Thymus (tissue), 11 donors: ENCODE measurements at regions not wholly inside any gene's neighbourhood (a gene's known extent, or its start where the extent isn't known, plus 50 kb on each side); places are given as distances from the start of the nearest gene placed in this dataset.

Experiments used
- DNase-seq, 9 donors: peaks; one replicate each; pipeline ENCODE4 v3.0.0-alpha.2; 2013; ENCODE audit warnings: low spot score in 9 of 9, low read depth in 6 of 9, missing footprints in 1 of 9
- H3K27ac ChIP-seq, 2 donors: one replicate each; pipeline ENCODE4 v1.5.1; 2013; ENCODE audit warnings: control low read depth in 1 of 2, low read depth in 1 of 2, low read length in 1 of 2, mild to moderate bottlenecking in 1 of 2, moderate library complexity in 1 of 2
- H3K27me3 ChIP-seq, 2 donors: one replicate each; pipeline ENCODE4 v1.5.1; 2013; ENCODE audit warnings: low read length in 1 of 2; ENCODE audit not compliant: control insufficient read depth in 2 of 2, insufficient read depth in 1 of 2
- H3K36me3 ChIP-seq, 2 donors: one replicate each; pipeline ENCODE4 v1.5.1; 2013; ENCODE audit warnings: low read length in 1 of 2, mild to moderate bottlenecking in 1 of 2, moderate library complexity in 1 of 2; ENCODE audit not compliant: control insufficient read depth in 2 of 2, insufficient read depth in 2 of 2
- H3K4me1 ChIP-seq, 2 donors: one replicate each; pipeline ENCODE4 v1.5.1; 2013; ENCODE audit warnings: low read length in 2 of 2; ENCODE audit not compliant: control insufficient read depth in 2 of 2, insufficient read depth in 2 of 2
- H3K4me3 ChIP-seq, 2 donors: one replicate each; pipeline ENCODE4 v1.5.1; 2013; ENCODE audit warnings: low read length in 2 of 2, control low read depth in 1 of 2, mild to moderate bottlenecking in 1 of 2
- H3K9me3 ChIP-seq, 2 donors: one replicate each; pipeline ENCODE4 v1.5.1; 2013; ENCODE audit warnings: low read length in 1 of 2, mild to moderate bottlenecking in 1 of 2; ENCODE audit not compliant: control insufficient read depth in 2 of 2, insufficient read depth in 1 of 2
- WGBS: extraction: QIAGEN DNeasy Blood & Tissue Kit; methylation state at CpG from one replicate; pipeline ENCODE4 v1.1.7; 2013; 5-methylcytosine and 5-hydroxymethylcytosine counted together
- donor health status: healthy.

DNA sequence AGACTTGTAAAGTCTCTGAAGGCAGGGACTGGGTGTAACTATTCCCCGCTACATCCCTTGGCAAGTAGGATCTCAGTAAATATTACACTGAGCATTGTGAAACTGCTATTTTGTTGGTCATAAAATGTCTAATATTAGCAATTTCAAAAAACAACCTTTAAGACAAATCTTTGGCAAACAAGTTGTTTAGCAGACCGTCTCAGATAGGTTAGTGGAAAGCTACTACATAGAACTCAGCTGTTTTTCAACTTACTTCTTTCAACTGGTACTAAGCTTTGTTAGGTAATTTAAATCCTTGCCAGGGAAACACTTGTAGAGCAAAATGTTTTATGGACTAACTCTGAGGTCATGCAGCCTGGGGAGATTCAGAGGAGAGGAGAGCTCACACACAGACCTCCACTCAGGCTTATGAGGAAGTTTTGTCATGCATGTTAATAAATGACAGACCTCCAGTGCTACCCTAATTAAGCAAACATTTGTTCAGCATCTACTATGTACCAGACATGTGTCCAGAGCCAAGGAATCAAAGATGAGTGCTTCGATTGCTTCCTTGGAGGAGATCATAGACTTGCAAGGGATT lies 61.6 kb upstream of the STAC start:
- no peak overlapping the region for H3K4me3 ChIP-seq
- no peak for DNase-seq
- no peak overlapping the region for H3K27ac ChIP-seq
- 98% methylated on average over 3 of the region's 3 CpGs for WGBS
- H3K27me3 ChIP-seq: no peaks in the 10 kb centered on the region
- H3K36me3 ChIP-seq: no peaks in the 10 kb centered on the region
- H3K9me3 ChIP-seq: no peaks in the 10 kb centered on the region
- H3K4me1 ChIP-seq: no peaks in the 10 kb centered on the region

DNA sequence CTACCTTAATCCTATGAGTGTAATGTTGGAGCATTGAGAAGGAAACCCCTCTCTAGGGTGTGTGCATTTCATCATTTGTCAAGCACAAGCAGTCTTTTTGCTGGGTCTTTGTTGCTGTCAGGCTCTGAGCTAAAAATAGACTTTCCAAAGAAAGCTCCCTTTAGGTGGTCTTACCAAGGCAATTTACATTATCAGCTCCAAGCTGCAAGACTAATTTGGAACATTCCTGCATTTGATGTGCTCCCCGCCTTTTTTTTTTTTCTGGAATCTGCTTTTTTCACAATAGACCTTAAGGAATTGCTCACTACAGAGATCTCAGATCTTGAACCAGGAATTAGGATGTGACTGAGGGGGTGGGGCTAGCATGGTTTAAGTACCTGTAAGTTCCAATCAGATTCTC lies 60.6 kb upstream of the STAC start:
- H3K9me3 ChIP-seq: no peaks in the 10 kb centered on the region
- no peak overlapping the region for H3K27ac ChIP-seq
- H3K4me3 ChIP-seq: no peak overlapping the region
- no peak for DNase-seq
- H3K4me1 ChIP-seq: no peaks in the 10 kb centered on the region
- no peaks in the 10 kb centered on the region for H3K36me3 ChIP-seq
- H3K27me3 ChIP-seq: no peaks in the 10 kb centered on the region
- 97% methylated on average over 1 of the region's 1 CpG for WGBS
